M059J (cell line): ENCODE measurements at regions not wholly inside any gene's neighbourhood (a gene's known extent, or its start where the extent isn't known, plus 50 kb on each side); places are given as distances from the start of the nearest gene placed in this dataset.
"Not testable (repeated sequence)": the region's sequence is repeated elsewhere in the genome, so short reads cannot be mapped to it uniquely, and the experiment has no call there.

Experiments
- DNase-seq: peaks from one replicate; pipeline ENCODE4 v3.0.0-alpha.2; 2012; ENCODE audit warnings: low read depth

DNA sequence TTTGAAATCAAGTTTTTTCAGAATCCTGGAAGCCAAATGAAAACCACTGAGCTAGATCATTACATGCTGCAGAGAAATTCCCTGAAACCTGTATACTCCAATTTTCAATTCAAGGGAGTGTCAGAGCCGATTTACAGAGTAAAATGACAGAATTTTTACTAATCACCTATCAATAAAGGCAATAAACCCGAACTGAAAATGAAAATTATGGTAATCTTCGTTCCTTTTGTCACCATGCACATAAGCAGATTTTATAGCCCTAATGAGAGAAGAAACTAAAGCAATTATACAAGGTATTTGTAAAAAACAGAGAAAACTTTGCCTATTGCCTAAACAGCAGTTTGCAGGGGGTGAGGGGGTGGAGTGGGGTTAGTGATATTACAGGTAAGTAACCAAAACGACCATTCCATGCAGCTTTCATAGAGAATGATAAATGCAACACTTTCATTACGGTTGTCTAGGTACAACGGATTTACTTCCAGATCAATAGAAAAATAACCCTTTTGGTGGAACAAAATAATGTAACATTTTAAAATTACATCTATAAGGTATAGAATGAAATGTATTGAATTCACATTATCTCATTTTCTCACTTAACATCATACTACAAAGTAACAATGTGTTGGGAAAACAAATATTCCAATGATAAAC, 115.2 kb upstream of the BEND6 start:
- DNase-seq, result no peak

DNA sequence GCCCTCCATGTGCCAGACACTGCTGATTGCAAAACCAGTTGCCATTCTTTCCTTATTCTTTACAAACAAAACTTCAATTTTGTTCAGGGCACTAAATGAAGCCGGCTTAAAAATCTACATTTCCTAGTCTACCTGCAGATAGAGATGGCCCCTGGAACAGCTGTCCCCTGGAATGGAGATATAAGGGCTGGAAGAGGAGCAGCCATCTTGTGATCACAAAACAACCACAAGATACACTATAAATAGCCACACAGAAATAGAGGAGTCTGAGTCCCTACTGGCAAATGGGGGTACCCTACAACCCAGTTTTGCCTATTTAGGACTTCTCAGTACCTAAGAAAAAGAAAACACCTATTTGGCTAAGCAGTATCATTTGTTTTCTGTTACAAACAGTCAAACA, 115.9 kb upstream of the BEND6 start:
- DNase-seq, result no peak

DNA sequence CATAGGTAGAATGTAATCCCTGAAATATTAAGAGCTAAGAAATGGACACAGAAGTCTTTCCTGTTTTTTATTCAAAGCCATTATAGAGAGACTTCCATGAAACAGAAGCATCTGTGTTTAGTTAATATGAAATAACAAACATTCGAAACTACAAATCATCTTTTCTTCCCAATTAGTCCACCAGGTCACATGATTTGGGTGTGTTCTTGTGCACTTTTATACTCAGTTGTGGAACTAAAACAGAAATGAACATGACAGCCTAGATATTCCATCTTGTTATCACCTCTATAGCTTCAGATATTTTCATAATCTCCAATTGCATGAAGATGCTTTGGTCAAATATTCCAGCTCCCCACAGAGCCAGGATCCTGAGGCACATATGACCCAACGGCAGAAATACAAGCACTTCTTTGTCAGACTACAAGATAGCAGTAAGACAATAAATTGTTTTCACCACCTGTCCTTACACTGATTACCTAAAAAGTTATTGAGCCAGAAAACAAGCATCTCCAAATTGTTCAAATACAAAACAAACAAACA, 116.8 kb upstream of the BEND6 start:
- no peak for DNase-seq

- DNase-seq, result no peak
Observed at GRCh38 chr6:56837322-56837894, 117.5 kb upstream of the BEND6 start.

GRCh38 chr6:56835612-56836011, 119.3 kb upstream of the BEND6 start:
- DNase-seq, result no peak

DNA sequence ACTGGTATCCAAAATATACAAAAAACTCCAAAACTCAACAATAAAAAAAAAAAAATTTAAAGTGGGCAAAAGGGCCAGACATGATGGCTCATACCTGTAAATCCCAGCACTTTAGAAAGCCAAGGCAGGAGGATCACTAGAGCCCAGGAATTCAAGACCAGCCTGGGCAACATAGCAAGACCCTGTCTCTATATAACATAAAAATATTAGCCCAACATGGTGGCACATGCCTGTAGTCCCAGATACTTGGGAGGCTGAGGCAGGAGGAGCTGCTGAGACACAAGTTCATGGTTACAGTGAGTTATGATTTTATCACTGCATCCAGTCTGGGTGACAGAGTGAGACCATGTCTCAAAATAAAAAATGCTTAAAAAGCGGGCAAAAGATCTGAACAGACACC, 121.0 kb upstream of the BEND6 start:
- DNase-seq, result no peak

- DNase-seq, result no peak
Observed at GRCh38 chr6:56833127-56833791, 121.6 kb upstream of the BEND6 start.

DNA sequence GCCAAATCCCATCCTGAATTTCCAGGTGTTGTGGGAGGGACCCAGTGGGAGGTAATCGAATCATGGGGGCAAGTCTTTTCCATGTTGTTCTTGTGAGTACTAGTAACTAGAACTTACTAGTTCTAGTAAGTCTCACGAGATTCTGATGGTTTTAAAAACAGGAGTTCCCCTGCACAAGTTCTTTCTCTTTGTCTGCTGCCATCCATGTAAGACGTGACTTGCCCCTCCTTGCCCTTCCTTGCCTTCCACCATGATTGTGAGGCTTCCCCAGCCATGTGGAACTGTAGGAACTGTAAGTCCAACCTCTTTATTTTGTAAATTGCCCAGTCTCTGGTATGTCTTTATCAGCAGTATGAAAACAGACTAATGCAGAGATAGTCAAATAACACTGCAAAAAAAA, 122.7 kb upstream of the BEND6 start:
- DNase-seq, result no peak

GRCh38 chr6:56831334-56831733, 123.6 kb upstream of the BEND6 start:
- no peak for DNase-seq

GRCh38 chr6:56827908-56828649, 126.8 kb upstream of the BEND6 start:
- no peak for DNase-seq

- not testable (repeated sequence) for DNase-seq
Observed at GRCh38 chr6:56824431-56824830, 130.5 kb upstream of the BEND6 start.

- no peak for DNase-seq
Observed at GRCh38 chr6:56821005-56821432, 133.9 kb upstream of the BEND6 start.

GRCh38 chr6:56820060-56820459, 134.8 kb upstream of the BEND6 start:
- no peak for DNase-seq

GRCh38 chr6:56819604-56820003, 135.3 kb upstream of the BEND6 start:
- DNase-seq, result no peak

GRCh38 chr6:56816370-56816769, 138.5 kb upstream of the BEND6 start:
- no peak for DNase-seq

DNA sequence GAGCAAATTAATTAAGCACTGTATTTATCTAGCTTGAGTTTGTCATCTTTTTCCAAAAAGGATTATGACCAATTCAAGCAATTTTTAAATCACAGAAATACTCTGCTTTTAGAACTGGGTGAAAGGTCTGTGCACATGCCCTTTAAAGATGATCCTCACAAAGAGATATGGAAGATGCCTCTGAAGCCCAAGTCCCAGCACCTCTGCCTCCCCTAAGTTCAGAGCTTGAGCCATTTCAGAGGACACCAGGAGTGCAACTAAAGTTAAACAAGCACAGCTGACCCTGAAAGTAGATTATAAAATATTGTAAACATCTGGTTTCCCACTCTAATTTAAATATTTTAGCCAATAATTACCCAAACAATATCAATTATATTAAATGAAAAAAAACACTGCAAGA, 139.5 kb upstream of the BEND6 start:
- no peak for DNase-seq

- DNase-seq, result no peak
Observed at GRCh38 chr6:56814802-56815201, 140.1 kb upstream of the BEND6 start.

DNA sequence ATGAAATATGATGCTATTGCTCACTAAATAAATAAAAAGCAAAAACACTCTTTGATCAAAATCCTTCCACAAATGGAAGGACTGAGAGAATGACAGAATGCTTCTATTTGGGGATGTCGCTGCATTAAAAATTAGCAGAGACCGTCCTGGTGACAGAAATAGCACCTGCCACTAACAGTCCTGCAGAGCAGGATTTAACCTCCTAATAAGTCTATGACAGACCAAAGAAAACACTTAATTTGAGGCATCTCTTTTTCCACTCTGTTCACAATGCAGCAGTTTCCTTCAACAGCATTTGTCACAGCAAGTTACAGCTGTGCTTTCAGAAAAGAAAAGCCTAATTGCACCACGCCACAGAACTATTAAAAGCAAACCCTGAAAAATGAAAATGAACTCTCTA, 140.6 kb upstream of the BEND6 start:
- DNase-seq, result no peak

- DNase-seq, result not testable (repeated sequence)
Observed at GRCh38 chr6:56812851-56813250, 142.1 kb upstream of the BEND6 start.

GRCh38 chr6:56808871-56809359, 146.0 kb upstream of the BEND6 start:
- peak; percentile 84 for DNase-seq

GRCh38 chr6:56807989-56808337, 146.9 kb upstream of the BEND6 start:
- peak; percentile 50 for DNase-seq

DNA sequence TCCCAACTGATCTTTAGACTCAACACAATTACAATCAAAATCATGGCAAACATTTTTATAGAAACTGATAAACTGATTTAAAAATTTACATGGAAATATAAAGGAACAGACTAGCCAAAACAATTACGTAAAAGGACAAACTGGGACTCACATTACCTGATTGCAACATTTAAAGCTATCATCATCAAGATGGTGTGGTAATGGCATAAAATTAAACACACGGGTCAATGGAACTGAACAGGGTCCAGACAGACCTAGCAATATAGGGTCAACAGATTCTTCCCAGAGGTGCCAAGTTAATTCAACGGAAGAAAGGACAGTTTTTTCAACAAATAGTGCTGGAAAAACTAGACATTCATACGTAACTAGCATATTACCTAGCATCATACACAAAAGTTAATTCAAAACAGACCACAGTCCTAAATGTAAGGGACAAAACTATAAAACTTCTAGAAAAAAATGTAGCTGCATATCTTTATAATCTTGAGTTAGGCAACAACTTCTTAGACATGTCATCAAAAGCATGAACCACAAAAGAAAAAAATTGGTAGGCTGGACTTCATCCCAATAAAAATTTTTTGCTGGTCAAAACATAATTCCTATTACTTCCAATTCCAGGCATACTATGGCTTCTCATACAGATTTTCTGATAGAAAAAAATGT, 147.4 kb upstream of the BEND6 start:
- DNase-seq, result peak; percentile 37
